ENCODE measurements at regions not wholly inside any gene's neighbourhood (a gene's known extent, or its start where the extent isn't known, plus 50 kb on each side); places are given as distances from the start of the nearest gene placed in this dataset.
"Not testable (repeated sequence)": the region's sequence is repeated elsewhere in the genome, so short reads cannot be mapped to it uniquely, and the experiment has no call there.

DNA sequence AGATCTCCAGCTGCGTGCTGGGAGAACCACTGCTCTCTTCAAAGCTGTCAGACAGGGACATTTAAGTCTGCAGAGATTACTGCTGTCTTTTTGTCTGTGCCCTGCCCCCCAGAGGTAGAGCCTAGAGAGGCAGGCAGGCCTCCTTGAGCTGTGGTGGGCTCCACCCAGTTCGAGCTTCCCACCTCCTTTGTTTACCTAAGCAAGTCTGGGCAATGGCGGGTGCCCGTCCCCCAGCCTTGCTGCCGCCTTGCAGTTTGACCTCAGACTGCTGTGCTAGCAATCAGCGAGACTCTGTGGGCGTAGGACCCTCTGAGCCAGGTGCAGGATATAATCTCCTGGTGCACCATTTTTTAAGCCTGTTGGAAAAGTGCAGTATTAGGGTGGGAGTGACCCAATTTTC is 128.6 kb downstream of the ACTR3 start:
- not testable (repeated sequence) for DNase-seq (ENCODE audit: low read depth)

DNA sequence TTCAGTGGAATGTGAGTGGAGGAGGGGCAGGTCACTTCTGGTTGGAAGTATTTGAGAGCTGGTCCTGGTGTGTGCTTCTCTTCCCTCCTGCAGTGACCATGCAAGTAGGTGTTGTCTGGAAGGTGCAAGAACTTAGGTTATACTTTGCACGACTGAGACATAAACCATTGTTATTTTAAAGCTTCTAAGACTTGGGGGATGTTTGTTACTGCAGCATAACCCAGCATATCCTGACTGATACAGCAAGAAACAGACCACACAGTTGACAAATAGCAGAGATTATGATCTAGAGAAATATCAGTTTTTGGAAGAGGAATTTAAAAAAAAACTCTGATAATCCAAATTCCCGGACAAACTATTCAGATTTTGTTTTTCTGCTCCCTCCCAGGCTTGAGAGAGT is 130.8 kb downstream of the ACTR3 start:
- no peak for DNase-seq (ENCODE audit: low read depth)

DNA sequence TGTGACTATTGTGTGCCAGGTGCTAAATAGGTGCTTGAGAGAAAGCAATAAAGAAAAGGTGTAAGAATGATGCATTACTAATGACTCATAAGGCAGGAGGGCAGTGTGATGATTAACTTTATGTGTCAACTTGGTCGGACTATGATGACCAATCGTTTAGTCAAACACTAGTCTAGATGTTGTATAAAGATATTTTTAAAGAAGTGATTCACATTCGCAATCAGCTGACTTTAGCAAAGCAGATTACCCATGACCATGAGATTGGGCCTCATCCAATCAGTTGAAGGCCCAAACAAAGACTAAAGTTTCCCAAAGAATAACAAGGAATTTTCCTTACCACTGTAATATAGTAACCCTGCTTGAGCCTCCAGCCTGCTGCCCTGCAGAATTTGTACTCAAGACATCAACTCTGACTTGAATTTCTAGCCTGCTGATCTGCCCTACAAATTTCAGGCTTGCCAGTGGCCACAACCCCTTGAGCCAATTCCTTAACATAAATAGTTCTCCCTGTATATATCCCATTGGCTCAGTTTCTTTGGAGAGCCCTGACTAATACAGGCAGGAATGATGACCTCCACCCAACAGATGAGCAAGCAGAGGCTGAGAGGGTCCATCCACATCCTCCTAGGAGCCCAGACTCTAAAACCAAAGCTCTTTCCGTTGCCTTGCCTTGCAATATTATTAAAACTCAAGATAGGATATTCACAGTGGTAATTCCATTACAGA is 132.6 kb downstream of the ACTR3 start:
- DNase-seq (ENCODE audit: low read depth) = peak; percentile 94

DNA sequence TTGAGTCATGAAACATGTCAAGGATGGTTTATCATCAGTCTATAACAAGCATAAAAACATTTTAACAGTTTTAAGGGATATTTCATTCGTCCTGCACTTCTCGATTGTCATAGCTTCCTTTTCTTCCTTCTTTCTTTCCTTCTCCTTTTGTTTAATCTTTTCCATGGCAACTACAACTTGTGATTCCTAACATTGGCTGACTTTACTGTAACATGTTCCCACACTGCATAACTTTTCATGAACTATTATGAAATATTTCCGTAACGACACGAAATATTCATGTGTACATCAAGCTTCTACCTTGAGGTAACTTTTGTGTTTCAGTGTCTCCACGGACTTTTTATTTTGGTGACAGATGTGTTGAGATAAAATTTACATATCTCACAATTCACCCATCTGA is 134.4 kb downstream of the ACTR3 start:
- no peak for DNase-seq (ENCODE audit: low read depth)

DNA sequence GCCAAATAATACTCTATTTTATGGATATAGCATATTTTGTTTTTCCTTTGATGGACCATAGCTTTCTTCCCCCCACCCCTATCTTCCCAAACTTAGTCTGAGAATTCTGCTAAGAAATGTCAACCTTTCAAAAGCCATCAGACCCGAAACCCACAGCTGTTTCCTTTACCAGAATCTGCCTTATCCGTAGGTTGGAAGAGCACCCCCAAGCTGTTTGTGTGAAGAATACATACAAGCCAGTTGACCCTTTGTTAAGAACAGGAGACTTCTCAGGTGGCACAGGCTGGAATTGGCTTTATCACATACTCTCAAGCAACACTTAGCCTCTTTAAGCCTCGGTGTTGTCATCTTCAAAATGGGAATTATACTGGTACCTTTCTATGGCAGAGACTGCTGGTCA is 135.1 kb downstream of the ACTR3 start:
- no peak for DNase-seq (ENCODE audit: low read depth)

DNA sequence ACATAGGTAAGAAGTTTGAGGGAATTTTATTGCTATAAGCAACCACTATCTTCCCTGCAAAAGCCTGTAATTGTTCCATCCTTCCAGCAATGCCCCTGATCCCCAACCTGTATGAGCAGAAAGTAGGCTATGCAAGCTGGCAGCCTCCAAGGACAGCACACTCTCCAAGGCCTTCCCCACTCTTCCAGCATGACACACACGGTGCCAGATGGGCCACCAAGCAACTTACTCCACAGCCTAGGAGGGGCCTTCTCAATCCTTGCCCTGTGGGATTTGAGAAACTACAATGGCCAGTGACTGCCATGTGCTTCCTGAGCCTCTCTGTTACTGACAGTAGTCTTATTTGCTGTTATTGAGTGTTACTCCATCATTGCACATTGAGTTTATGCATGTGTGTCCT is 137.5 kb downstream of the ACTR3 start:
- DNase-seq (ENCODE audit: low read depth) = no peak

DNA sequence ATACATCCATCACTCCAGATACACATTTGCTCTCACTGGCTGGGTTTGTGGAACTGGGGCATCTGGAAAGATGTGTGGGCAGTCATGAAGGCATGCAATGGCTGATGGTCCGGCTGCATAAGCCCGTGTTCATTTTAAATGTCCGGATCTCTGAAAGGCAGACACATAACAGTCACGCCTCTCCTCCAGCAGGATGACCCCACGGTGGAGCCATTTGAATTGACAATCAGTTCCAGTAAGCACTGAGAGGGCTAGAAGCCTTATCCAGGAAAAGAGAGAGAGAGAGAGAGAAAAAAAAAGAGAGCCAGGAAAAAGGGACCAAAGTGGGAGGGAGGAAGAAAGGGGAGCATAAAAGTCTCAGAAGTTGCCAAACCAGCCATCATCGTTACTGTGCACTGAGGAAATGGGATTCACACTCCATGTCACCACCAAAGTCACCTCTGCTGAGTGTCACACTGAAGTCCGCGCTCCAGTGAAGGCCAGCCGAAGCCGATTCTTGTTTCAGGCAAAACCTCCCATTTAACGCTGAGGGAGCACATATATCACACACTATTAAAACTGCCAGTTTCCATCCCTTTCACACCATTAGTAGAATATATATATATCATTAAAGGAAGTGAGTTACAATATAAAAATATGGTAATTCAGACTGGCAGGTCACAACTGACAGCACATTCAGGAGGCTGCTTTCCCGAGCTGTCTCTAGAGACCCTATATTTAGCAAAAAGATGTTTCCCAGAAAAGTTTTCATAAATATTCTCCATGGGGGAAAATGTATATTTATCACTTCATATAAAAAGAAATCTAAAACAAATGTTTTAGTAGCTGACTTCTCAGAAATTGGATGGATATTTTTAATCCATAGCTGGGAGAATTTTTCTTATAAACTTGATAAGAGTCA is 142.0 kb downstream of the ACTR3 start:
- no peak for DNase-seq (ENCODE audit: low read depth)

DNA sequence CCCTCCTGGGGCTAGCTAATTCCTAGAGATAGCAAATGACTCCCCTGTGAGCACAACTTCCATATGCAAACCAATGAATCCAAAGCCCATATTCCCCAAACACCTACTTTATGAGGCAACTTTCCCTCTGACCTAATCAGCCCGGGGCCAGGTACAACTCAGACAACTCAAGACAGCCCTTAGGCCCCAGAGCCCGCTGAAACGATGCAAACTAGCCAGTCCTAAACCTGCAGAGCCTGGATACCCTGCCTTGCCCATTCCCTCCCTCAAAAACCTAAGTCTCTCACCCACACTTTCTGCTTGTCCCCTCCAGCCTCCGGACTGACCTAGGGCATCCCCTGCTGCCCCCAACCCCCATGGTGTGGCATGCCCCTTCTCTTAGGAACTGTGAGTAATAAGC is 142.8 kb downstream of the ACTR3 start:
- DNase-seq (ENCODE audit: low read depth) = no peak

DNA sequence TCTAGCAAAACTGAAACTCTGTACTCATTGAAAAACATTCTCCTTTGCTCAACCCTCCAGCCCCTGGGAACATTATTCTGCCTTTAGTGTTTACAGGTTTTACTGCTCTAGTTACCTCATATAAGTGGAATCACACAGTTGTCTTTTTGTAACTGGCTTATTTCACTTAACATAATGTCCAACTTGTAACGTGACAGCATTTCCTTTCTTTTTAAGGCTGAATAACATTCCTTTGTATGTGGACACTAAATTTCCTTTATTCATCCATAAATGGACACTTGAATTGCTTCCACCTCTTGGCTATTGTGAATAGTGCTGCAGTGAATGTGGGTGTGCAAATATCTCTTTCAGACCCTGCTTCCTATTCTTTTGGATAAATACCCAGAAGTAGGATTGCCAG is 144.9 kb downstream of the ACTR3 start:
- DNase-seq (ENCODE audit: low read depth) = no peak

DNA sequence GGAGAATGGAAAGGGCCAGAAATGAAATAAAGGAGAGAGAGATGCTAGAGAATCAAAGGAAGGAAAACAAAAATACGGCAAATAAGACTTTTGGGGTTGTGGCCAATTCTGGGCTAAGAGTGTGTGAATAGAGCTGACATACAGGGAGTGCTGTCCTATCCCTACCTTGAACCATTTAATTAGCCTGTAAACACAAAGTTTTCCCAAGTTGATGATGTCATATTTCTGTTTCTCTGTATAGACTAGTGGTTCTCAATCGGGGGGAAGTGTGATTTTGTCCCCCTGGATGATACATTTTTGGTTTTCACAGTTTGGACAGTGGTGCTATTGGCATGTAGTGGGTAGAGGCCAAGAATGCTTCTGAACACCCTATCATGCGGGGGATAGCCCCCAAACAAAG is 148.8 kb downstream of the ACTR3 start:
- no peak for DNase-seq (ENCODE audit: low read depth)

DNA sequence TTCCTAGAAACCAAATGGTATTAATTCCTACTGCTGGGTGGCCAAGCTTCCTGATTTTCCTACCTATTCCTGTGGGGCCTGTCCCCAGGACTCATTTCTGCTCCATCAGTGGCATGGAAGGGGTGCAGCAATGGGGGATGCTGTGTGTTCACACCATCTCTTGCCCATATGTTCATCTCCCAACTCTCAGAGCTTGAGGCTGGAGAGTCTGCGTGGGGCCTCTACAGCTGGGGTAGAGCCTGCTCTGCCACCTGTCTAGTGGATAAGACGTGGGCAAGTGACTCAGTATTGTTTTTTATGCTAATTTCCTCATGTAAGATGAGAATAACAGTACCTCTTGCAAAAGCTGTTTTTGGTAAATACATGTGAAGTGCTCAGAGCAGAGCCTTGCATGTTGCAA is 149.8 kb downstream of the ACTR3 start:
- DNase-seq (ENCODE audit: low read depth) = no peak

DNA sequence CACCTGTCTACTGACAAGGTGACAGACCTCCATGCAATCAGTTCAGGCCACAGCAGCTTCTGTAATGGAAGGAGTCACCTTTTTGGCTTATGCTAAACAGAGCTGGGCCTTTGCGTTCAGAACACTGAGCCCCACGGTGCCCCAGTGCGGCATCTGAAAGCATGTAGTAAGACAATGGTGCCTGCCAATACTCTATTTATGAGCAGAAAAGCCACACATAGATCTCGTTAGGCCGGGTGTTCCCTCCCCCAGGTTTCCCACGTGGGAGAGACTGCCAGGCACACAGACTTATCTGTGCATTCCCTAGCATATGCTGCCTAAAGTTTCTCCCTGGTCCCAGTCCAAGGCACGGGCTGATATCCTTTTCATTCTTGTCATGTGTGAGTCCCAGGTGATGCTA is 150.9 kb downstream of the ACTR3 start:
- DNase-seq (ENCODE audit: low read depth) = no peak

DNA sequence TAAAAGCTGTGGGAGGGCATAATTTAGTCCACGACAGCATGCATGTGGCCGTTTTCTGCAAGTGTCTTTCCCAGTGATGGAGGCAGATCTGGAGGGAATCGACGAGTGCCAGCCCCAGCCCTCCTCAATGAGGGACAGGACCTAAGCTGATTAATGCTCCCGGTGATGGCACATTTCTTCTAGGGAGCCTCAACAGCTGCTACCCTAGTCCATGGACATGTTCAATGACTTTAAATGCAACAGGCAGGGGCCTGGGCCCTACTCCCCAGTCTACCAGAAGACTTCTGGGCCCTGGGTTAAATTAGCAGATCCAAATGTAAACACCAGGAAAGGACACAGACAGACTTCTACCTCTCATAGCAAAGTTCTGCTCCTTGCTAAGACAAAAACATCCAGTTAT is 155.1 kb downstream of the ACTR3 start:
- no peak for DNase-seq (ENCODE audit: low read depth)

DNA sequence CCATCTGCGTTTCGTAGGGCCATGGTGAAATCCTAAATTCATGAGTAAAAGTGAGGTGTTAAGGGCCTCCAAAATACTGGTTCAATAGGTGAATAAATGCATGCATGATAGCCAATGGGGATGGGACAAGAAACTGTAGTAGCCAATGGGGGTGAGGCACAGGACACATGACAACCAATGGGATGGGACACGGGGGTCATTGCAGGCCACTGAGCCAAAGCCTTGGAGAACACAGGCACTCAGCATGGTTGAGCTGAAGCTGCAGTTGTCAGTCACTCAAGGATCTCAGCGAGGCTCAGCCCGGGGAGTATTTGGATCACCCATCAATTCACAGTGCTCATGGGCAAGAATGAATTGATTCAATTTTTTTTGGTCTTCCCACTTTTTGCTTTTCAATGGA is 156.5 kb downstream of the ACTR3 start:
- DNase-seq (ENCODE audit: low read depth) = no peak

DNA sequence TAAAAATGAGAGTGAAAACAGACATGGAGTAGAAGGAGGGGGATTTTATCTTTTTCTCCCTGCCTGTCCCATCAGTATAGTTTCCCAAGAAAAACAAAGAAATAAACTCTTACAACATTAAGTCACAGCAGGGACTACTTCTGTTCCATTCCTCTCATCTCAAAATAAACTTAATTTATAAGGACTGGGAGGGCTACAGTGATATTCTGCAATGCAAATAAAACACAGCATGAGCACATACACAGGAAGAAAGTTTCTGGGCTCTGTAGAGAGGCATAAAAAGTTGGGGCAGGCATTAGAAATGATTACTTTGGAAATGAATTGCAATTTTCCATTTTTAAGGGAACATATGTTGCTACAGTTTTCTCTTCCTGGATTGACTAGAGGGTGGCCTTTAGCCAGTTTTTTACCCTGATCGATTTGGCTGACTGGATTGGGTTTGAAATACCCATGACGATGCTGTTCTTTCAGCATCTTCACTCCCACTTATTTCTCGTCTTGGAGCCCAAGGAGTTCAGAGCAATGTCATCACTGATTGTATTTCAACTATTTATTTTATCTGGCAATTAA is 157.1 kb downstream of the ACTR3 start:
- DNase-seq (ENCODE audit: low read depth) = no peak

DNA sequence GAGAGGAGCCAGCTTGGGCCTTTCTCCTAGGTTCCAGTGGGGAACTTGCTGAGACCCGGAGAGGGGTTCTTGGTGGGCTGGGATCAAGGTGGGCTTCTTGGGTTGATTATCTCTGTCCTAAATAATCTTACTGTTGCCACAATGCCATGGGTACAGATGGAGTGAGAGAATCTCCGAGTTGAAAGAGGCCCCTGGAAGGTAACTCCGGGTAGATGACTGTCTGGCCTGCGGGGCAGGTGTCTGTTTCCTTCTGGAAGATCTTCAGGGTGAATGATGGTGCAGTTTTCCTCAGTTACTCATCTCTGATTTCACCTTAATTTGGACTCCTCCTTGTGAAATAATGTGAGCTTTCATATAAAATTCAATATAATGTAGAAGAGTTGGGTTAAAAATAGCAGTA is 159.4 kb downstream of the ACTR3 start:
- DNase-seq (ENCODE audit: low read depth) = no peak

DNA sequence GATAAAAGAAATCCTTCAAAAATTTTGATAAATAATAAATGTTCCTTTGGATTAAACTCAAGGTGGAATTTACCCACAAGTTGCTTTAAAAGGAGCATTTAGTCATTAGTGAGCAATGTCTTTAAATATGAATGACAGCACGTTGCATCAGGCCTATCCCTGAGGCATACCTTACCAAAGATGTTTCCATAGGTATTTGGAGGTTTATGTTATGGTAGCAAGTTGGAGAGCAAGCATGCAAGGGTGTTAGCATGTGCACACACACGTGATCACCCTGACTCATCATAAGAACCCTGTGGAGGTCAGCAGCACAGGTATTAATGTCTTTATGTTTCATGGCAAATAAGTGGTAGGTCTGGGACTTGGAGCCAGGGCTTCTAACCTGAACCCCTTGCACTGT is 159.9 kb downstream of the ACTR3 start:
- DNase-seq (ENCODE audit: low read depth) = peak; percentile 25

DNA sequence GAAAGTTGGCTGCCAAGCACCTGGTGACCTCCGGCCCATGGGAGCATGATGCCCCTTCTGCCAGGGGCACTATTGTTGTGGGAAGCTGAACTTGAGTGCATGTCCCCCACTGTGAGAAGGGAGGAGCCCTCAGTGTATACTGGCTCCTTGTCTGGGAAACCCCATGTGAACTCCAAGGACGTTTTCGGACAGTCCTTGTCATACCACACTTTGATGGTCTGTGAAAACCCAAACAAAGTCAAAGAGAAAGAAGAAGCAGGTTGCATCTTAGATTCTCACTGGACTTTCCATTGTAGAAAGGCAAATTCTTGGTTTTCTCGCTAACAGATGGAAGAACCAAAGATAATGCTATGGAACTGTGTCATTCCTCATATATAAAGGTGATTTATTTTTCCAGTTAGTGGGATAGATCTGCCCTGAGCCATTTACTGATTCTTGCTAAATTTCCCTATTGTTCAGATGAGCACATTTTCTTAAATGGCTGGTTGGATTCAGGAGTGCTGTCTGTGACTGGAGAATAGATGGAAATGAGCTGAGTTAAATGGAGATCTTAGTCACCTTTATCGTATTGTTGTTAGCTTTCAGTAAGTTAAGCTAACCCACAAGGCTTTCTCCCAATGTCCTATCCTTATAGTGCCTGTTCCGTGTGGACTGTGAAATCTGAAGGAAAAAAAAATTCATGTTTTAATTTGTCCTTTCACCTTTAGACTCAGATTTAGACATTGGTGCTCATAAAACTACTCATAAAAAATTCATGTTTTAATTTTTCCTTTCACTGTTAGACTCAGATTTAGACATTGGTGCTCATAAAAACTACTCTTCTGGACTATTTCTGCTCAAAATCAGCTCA is 166.6 kb downstream of the ACTR3 start:
- DNase-seq (ENCODE audit: low read depth) = no peak

DNA sequence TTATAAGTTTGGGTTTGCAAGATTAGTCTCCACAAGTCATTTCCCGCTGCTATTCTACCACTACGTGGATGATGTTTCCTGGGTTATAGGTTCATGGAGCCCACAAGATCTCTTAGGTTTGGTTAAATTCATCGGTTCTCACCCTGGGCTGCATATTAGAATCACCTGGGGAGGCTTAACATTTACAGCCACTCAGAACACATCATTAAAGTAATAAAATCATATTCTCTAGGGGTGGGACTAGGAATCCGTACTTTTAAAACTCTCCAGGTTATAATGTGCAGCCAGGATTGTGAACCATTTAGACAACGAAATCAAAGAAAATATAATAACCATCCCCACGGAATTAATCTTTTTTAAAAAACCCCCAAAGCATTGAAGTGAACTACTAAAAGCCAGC is 167.7 kb downstream of the ACTR3 start:
- DNase-seq (ENCODE audit: low read depth) = no peak

DNA sequence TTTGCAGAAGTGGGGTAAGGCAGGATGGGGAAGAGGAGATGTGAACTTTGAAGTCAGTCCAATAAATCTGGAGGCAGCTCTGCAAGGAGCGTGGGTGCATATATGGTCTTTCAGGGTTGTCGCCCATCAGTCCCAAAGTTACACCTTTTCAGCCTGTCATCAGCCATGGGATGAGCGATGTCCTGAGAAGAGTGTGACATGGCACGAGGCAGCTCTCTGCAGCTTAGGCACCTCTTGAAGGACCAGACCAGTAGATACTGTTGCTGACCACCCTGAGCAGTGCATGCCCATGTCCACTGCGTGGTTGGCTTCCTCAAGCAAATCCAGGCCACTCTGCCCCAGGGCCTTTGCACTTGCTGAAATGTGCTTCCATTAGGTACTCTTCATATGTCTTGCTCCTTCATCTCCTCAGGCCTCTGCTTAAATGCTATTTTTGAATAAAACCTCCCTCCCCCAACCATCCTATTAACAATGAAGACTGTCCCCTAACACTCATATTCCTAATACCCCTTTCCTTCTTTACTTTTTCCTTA is 171.7 kb downstream of the ACTR3 start:
- no peak for DNase-seq (ENCODE audit: low read depth)

DNA sequence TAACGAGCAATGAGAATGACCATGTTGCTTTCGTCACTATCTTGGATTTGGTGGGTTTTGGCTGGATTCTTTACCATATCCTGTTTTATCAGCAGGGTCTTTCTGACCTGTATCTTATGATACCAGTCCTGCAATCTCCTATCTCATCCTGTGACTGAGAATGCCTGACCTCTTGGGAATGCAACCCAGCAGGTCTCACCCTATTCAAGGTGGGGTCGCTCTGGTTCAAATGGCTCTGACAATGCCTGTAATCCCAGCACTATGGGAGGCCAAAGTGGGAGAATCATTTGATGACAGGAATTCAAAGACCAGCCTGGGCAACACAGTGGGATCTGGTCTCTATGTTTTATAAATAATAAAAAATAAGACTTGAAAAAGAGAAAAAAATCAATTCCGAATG is 173.5 kb downstream of the ACTR3 start:
- DNase-seq (ENCODE audit: low read depth) = no peak
